GM12878 (cell line): ENCODE measurements at regions not wholly inside any gene's neighbourhood (a gene's known extent, or its start where the extent isn't known, plus 50 kb on each side); places are given as distances from the start of the nearest gene placed in this dataset.

Experiments used
- ATAC-seq: fragments of 200-7000 bp; cut with Tn5 transposase; 3 replicates; pipeline ENCODE4 v1.9.1; 2020; ENCODE audit warnings: mild to moderate bottlenecking, moderate library complexity
- BruUV-seq: library from RNA; stranded (reverse); fragments of 400-500 nt; replicated peaks from 2 replicates; lab custom pipeline; 2021; lab: Mats Ljungman, UMichigan
- CTCF ChIA-PET: fragments of 300-600 bp; sonication (Branson Sonifier 250); formaldehyde crosslinking; extraction: SDS; loops from one replicate; lab custom pipeline; 2021; ENCODE audit warnings: inconsistent platforms; lab: Yijun Ruan, JAX
- POLR2A ChIA-PET: fragments of 350-600 bp; formaldehyde crosslinking; extraction: SDS; loops from one replicate; lab custom pipeline; 2021; ENCODE audit warnings: inconsistent platforms; lab: Charles Lee
- RAD21 ChIA-PET: fragments of 300-600 bp; sonication (Branson Sonifier 250); formaldehyde crosslinking; loops from one replicate; lab custom pipeline; 2023; ENCODE audit warnings: antibody characterized with exemption; ENCODE audit not compliant: unreplicated experiment; lab: Charles Lee
- SMC1A ChIA-PET: fragments of 300-600 bp; sonication (Branson Sonifier 250); formaldehyde crosslinking; loops from one replicate; lab custom pipeline; 2023; ENCODE audit not compliant: unreplicated experiment, uncharacterized antibody; lab: Charles Lee
- DNase-seq: peaks from one replicate; pipeline ENCODE4 v3.0.0-alpha.2; 2011; ENCODE audit warnings: low read depth, low spot score
- FAIRE-seq: peaks from 3 replicates; lab custom pipeline; 2011; peaks lifted over from hg19 to GRCh38; lab: Jason Lieb, UNC
- H2AFZ ChIP-seq: 2 replicates; pipeline ENCODE4 v1.6.0; 2011; ENCODE audit warnings: low read depth, low read length, control low read depth; ENCODE audit not compliant: control insufficient read depth
- H3K27ac ChIP-seq: 2 replicates; pipeline ENCODE4 v1.5.1; 2011; ENCODE audit warnings: control low read depth; ENCODE audit not compliant: control insufficient read depth, insufficient read depth
- H3K27me3 ChIP-seq, 2 experiments: replicated peaks in 1 of 2; 2 replicates each; pipeline versions ENCODE4 v1.6.0 to v1.6.1; 2011; ENCODE audit warnings: low read length in 1 of 2; ENCODE audit not compliant: control insufficient read depth in 2 of 2, insufficient read depth in 2 of 2
- H3K36me3 ChIP-seq, 2 experiments: 2 replicates each; pipeline ENCODE4 v1.5.1; 2011; ENCODE audit warnings: low read length in 1 of 2; ENCODE audit not compliant: control insufficient read depth in 2 of 2, insufficient read depth in 2 of 2
- H3K4me1 ChIP-seq: 2 replicates; pipeline ENCODE4 v1.6.1; 2011; ENCODE audit warnings: mild to moderate bottlenecking, low read length, moderate library complexity, mixed read lengths; ENCODE audit not compliant: control insufficient read depth, insufficient read depth
- H3K4me2 ChIP-seq: 2 replicates; pipeline ENCODE4 v1.6.0; 2011; ENCODE audit warnings: control low read depth; ENCODE audit not compliant: control insufficient read depth, insufficient read depth
- H3K4me3 ChIP-seq: fragments of 200-600 bp; sonication (generic); 2 replicates; pipeline ENCODE4 v1.5.1; 2016
- H3K79me2 ChIP-seq: 2 replicates; pipeline ENCODE4 v1.6.0; 2011; ENCODE audit warnings: low read length; ENCODE audit not compliant: control insufficient read depth, insufficient read depth
- H3K9ac ChIP-seq: 2 replicates; pipeline ENCODE4 v1.8.0; 2011; ENCODE audit warnings: low read length, control low read depth, mixed read lengths; ENCODE audit not compliant: control insufficient read depth, insufficient read depth
- H3K9me3 ChIP-seq: replicated peaks from 3 replicates; pipeline ENCODE4 v1.5.1; 2011; ENCODE audit warnings: mild to moderate bottlenecking, low read length; ENCODE audit not compliant: control insufficient read depth, insufficient read depth
- H4K20me1 ChIP-seq: 2 replicates; pipeline ENCODE4 v1.6.0; 2011; ENCODE audit not compliant: control insufficient read depth, insufficient read depth
- BACH1 ChIP-seq: fragments of 450-650 bp; IDR thresholded peaks from 2 replicates; pipeline ENCODE4 v1.6.1; 2017; ENCODE audit warnings: mild to moderate bottlenecking, borderline replicate concordance
- MEF2B ChIP-seq: fragments of 450-650 bp; IDR thresholded peaks from 2 replicates; pipeline ENCODE4 v1.6.1; 2018; ENCODE audit warnings: mild to moderate bottlenecking, moderate library complexity; ENCODE audit not compliant: partially characterized antibody, poor library complexity, severe bottlenecking
- MTA3 ChIP-seq: IDR thresholded peaks from 2 replicates; pipeline ENCODE4 v1.6.1; 2012; ENCODE audit warnings: low read length, inconsistent platforms, borderline replicate concordance
- MYB ChIP-seq: fragments of 150-350 bp; IDR thresholded peaks from 2 replicates; pipeline ENCODE4 v1.6.1; 2014; ENCODE audit warnings: mild to moderate bottlenecking, low read depth, low read length, borderline replicate concordance
- SP1 ChIP-seq: IDR thresholded peaks from one replicate; pipeline ENCODE4 v1.6.1; 2011; ENCODE audit warnings: low read depth, low read length
- ZNF217 ChIP-seq: fragments of 450-650 bp; IDR thresholded peaks from 2 replicates; pipeline ENCODE4 v1.6.1; 2017; ENCODE audit warnings: antibody characterized with exemption, mild to moderate bottlenecking
- ZSCAN29 ChIP-seq: fragments of 450-650 bp; IDR thresholded peaks from 2 replicates; pipeline ENCODE4 v1.6.1; 2017; ENCODE audit warnings: mild to moderate bottlenecking, moderate library complexity
- WGBS: methylation state at CpG from one replicate; pipeline ENCODE4 v1.1.6; 2016; ENCODE audit warnings: low lambda C conversion rate; ENCODE audit not compliant: insufficient replicate concordance, insufficient coverage; ENCODE audit errors: missing lambda C conversion rate; 5-methylcytosine and 5-hydroxymethylcytosine counted together
- in situ Hi-C: fragments of 300-500 bp; cut with MboI; formaldehyde crosslinking; loops from 9 replicates; pipeline ENCODE4 v1.14.3; 2018; ENCODE audit warnings: mixed read lengths
- intact Hi-C: fragments of 100-400 bp; cut with micrococcal nuclease; formaldehyde crosslinking; loops from one replicate; pipeline ENCODE4 v1.14.2; 2022; ENCODE audit not compliant: unreplicated experiment
- TF ChIP-seq, protein P1 (sequence below): IDR thresholded peaks from 2 replicates; pipeline ENCODE4 v1.6.1; 2012; ENCODE audit warnings: low read depth, low read length, improper control_type of control experiment
- TF ChIP-seq, protein P2 (sequence below): fragments of 450-650 bp; IDR thresholded peaks from 2 replicates; pipeline ENCODE4 v1.6.1; 2017; ENCODE audit warnings: mild to moderate bottlenecking
- TF ChIP-seq, protein P3 (sequence below): fragments of 450-650 bp; IDR thresholded peaks from 2 replicates; pipeline ENCODE4 v1.6.1; 2017; ENCODE audit warnings: mild to moderate bottlenecking, low read depth, inconsistent platforms; ENCODE audit not compliant: poor library complexity, severe bottlenecking
- TF ChIP-seq, protein P4 (sequence below): fragments of 450-650 bp; IDR thresholded peaks from 2 replicates; pipeline ENCODE4 v1.6.1; 2017; ENCODE audit warnings: mild to moderate bottlenecking, moderate library complexity

DNA sequence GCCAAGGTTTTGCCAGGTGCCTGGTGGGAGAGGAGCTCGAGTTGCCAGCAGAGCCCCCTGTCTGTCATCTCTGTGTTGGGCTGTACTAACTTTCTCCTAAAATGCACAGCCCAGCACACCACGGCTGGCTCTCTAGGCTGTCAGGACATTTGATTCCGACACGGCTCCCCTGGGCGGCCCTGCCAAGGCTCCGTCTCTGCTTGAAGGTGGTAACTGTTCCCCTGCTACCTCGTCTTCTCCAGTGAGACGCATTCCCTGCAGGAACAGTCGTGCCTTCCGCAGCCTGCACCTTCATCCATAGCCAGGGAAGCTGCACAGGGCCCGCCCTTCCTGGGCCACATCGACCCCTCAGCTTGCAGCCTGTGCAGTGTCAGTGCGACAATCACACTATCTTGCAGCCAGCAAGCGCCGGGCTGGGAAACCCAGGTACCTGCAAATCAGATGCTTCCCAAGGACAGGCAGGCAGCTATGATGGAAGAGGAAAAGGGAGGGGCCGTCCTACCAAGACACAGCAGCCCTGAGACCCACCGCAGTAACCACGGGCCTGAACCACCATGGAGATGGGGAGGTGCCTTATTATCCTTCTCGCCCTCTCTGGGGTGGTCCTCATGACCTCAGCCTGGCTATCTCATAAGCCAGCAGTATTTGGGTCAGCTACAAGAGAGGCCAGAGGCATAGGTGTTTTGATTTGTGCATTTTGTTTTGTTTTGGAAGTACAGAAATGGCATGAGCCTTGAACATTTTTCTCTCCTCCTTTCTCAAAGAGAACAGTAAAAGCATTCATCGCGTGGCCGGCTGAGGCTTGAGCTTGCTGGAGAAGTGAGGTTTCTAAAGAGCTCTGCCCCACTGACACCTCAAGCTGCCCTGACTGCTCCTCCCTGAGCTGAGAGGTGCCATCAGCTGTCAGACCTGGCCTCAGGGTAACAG, 361.7 kb upstream of the TNRC6C start:
- Histone ChIP-seq H3K4me1 (no peaks in the 10 kb centered on the region), H2AFZ (no peak overlapping the region), H3K27me3 (peaks cover 0 to 2% of the 10 kb centered on the region in 2 experiments; a peak in 3 of 4 replicates), H4K20me1 (no peaks in the 10 kb centered on the region), H3K27ac (no peak overlapping the region), H3K79me2 (no peaks in the 10 kb centered on the region), H3K36me3 (no peaks in the 10 kb centered on the region), H3K4me2 (no peak overlapping the region), H3K9me3 (no peaks in the 10 kb centered on the region), H3K4me3 (no peak overlapping the region), H3K9ac (no peak overlapping the region)
- 35% methylated on average over 22 of the region's 22 CpGs for WGBS
- RAD21 ChIA-PET = no interaction called here
- in situ Hi-C loops (no loop called here), intact Hi-C loops (no loop called here)
- no peak for DNase-seq
- CTCF ChIA-PET = no interaction called here
- SMC1A ChIA-PET = no interaction called here
- BruUV-seq = no TSS peak
- no peak for ATAC-seq
- POLR2A ChIA-PET = no interaction called here
- no peak for FAIRE-seq
- TF ChIP-seq ZSCAN29 (no peak), MTA3 (no peak), SP1 (no peak), BACH1 (no peak), MYB (no peak), ZNF217 (no peak), MEF2B (no peak)
- TF ChIP-seq, protein P1, sequence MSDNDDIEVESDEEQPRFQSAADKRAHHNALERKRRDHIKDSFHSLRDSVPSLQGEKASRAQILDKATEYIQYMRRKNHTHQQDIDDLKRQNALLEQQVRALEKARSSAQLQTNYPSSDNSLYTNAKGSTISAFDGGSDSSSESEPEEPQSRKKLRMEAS = no peak
- TF ChIP-seq, protein P2, sequence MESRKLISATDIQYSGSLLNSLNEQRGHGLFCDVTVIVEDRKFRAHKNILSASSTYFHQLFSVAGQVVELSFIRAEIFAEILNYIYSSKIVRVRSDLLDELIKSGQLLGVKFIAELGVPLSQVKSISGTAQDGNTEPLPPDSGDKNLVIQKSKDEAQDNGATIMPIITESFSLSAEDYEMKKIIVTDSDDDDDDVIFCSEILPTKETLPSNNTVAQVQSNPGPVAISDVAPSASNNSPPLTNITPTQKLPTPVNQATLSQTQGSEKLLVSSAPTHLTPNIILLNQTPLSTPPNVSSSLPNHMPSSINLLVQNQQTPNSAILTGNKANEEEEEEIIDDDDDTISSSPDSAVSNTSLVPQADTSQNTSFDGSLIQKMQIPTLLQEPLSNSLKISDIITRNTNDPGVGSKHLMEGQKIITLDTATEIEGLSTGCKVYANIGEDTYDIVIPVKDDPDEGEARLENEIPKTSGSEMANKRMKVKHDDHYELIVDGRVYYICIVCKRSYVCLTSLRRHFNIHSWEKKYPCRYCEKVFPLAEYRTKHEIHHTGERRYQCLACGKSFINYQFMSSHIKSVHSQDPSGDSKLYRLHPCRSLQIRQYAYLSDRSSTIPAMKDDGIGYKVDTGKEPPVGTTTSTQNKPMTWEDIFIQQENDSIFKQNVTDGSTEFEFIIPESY = no peak
- TF ChIP-seq, protein P3, sequence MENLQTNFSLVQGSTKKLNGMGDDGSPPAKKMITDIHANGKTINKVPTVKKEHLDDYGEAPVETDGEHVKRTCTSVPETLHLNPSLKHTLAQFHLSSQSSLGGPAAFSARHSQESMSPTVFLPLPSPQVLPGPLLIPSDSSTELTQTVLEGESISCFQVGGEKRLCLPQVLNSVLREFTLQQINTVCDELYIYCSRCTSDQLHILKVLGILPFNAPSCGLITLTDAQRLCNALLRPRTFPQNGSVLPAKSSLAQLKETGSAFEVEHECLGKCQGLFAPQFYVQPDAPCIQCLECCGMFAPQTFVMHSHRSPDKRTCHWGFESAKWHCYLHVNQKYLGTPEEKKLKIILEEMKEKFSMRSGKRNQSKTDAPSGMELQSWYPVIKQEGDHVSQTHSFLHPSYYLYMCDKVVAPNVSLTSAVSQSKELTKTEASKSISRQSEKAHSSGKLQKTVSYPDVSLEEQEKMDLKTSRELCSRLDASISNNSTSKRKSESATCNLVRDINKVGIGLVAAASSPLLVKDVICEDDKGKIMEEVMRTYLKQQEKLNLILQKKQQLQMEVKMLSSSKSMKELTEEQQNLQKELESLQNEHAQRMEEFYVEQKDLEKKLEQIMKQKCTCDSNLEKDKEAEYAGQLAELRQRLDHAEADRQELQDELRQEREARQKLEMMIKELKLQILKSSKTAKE = no peak
- TF ChIP-seq, protein P4, sequence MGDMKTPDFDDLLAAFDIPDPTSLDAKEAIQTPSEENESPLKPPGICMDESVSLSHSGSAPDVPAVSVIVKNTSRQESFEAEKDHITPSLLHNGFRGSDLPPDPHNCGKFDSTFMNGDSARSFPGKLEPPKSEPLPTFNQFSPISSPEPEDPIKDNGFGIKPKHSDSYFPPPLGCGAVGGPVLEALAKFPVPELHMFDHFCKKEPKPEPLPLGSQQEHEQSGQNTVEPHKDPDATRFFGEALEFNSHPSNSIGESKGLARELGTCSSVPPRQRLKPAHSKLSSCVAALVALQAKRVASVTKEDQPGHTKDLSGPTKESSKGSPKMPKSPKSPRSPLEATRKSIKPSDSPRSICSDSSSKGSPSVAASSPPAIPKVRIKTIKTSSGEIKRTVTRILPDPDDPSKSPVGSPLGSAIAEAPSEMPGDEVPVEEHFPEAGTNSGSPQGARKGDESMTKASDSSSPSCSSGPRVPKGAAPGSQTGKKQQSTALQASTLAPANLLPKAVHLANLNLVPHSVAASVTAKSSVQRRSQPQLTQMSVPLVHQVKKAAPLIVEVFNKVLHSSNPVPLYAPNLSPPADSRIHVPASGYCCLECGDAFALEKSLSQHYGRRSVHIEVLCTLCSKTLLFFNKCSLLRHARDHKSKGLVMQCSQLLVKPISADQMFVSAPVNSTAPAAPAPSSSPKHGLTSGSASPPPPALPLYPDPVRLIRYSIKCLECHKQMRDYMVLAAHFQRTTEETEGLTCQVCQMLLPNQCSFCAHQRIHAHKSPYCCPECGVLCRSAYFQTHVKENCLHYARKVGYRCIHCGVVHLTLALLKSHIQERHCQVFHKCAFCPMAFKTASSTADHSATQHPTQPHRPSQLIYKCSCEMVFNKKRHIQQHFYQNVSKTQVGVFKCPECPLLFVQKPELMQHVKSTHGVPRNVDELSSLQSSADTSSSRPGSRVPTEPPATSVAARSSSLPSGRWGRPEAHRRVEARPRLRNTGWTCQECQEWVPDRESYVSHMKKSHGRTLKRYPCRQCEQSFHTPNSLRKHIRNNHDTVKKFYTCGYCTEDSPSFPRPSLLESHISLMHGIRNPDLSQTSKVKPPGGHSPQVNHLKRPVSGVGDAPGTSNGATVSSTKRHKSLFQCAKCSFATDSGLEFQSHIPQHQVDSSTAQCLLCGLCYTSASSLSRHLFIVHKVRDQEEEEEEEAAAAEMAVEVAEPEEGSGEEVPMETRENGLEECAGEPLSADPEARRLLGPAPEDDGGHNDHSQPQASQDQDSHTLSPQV = no peak
